ENCODE measurements at regions not wholly inside any gene's neighbourhood (a gene's known extent, or its start where the extent isn't known, plus 50 kb on each side); places are given as distances from the start of the nearest gene placed in this dataset.

- CTCF ChIA-PET = interaction anchor here (1.5 kb wide), 1 partner anchor 17 kb away, joined by 3 read pairs; no protein-coding TSS in a partner anchor
- POLR2A ChIA-PET = no interaction called here
- DNase-seq (ENCODE audit: extremely low spot score) = no peak
- TF ChIP-seq CTCF (IDR thresholded peaks at IDR 0.05; ENCODE audit: control extremely low read depth, extremely low read depth, low read depth, missing control alignments) = no peak
These were observed 567.6 kb downstream of the BCL11B start for GRCh38 chr14:98704441-98704840.

- CTCF ChIA-PET = interaction anchor here (1.3 to 1.5 kb wide), 2 partner anchors 13 to 16 kb away, joined by 3 read pairs; no protein-coding TSS in a partner anchor
These were observed 566.1 kb downstream of the BCL11B start for GRCh38 chr14:98705871-98706300.

GRCh38 chr14:98707522-98707921 is 564.5 kb downstream of the BCL11B start:
- ChIA-PET CTCF (no interaction called here), POLR2A (no interaction called here)
- TF ChIP-seq CTCF (IDR thresholded peaks at IDR 0.05; ENCODE audit: control extremely low read depth, extremely low read depth, low read depth, missing control alignments) = no peak
- DNase-seq (ENCODE audit: extremely low spot score) = no peak

More at GRCh38 chr14:98705871-98706300, 566.1 kb downstream of the BCL11B start:
- TF ChIP-seq CTCF (IDR thresholded peaks at IDR 0.05; ENCODE audit: control extremely low read depth, extremely low read depth, low read depth, missing control alignments) = no peak
- DNase-seq (ENCODE audit: extremely low spot score) = no peak
- POLR2A ChIA-PET = no interaction called here

- ChIA-PET CTCF (no interaction called here), POLR2A (no interaction called here)
- DNase-seq (ENCODE audit: extremely low spot score) = no peak
- TF ChIP-seq CTCF (IDR thresholded peaks at IDR 0.05; ENCODE audit: control extremely low read depth, extremely low read depth, low read depth, missing control alignments) = no peak
These were observed 563.4 kb downstream of the BCL11B start for GRCh38 chr14:98708555-98708954.

GRCh38 chr14:98711453-98711852 is 560.5 kb downstream of the BCL11B start:
- ChIA-PET POLR2A (no interaction called here), CTCF (no interaction called here)
- DNase-seq (ENCODE audit: extremely low spot score) = no peak
- TF ChIP-seq CTCF (IDR thresholded peaks at IDR 0.05; ENCODE audit: control extremely low read depth, extremely low read depth, low read depth, missing control alignments) = no peak

- ChIA-PET POLR2A (no interaction called here), CTCF (interaction anchor here (0.9 kb wide), 1 partner anchor 22 kb away, joined by 3 read pairs; no protein-coding TSS in a partner anchor)
- no peak for TF ChIP-seq CTCF (IDR thresholded peaks at IDR 0.05; ENCODE audit: control extremely low read depth, extremely low read depth, low read depth, missing control alignments)
- DNase-seq (ENCODE audit: extremely low spot score) = no peak
These were observed 557.2 kb downstream of the BCL11B start for GRCh38 chr14:98714626-98715425.
